ENCODE measurements at regions not wholly inside any gene's neighbourhood (a gene's known extent, or its start where the extent isn't known, plus 50 kb on each side); places are given as distances from the start of the nearest gene placed in this dataset.

- TF ChIP-seq FOXP2 (optimal IDR thresholded peaks at IDR 0.05; ENCODE audit: control extremely low read depth, extremely low read length, insufficient read depth) (no peak), POLR2AphosphoS5 (IDR thresholded peaks at IDR 0.05; ENCODE audit: borderline replicate concordance, low read depth, low read length) (no peak), EZH2 (IDR thresholded peaks at IDR 0.05) (no peak)
Measured at GRCh38 chr11:19603771-19604170, 108.9 kb upstream of the NAV2 start.

GRCh38 chr11:19602891-19603290 lies 109.7 kb upstream of the NAV2 start:
- no peak overlapping the region for H3K9ac ChIP-seq (ENCODE audit: insufficient read length)
- no peak for DNase-seq (ENCODE audit: low read depth, low spot score)

More at GRCh38 chr11:19603771-19604170, 108.9 kb upstream of the NAV2 start:
- no peak overlapping the region for H3K27ac ChIP-seq
- DNase-seq (ENCODE audit: low read depth, low spot score): no peak
- H3K36me3 ChIP-seq (ENCODE audit: insufficient read depth, low read length): no peaks in the 10 kb centered on the region
- H3K9me3 ChIP-seq (ENCODE audit: low read depth, low read length): no peaks in the 10 kb centered on the region
- no peak overlapping the region for H3K9ac ChIP-seq (ENCODE audit: insufficient read length)
- H3K4me3 ChIP-seq: no peak overlapping the region

GRCh38 chr11:19602406-19602805 lies 110.2 kb upstream of the NAV2 start:
- no peak for DNase-seq (ENCODE audit: low read depth, low spot score)
- Histone ChIP-seq H3K36me3 (ENCODE audit: insufficient read depth, low read length) (no peaks in the 10 kb centered on the region), H3K4me3 (no peak overlapping the region), H3K9me3 (ENCODE audit: low read depth, low read length) (no peaks in the 10 kb centered on the region), H3K9ac (ENCODE audit: insufficient read length) (no peak overlapping the region), H3K27ac (no peak overlapping the region)
- TF ChIP-seq POLR2AphosphoS5 (IDR thresholded peaks at IDR 0.05; ENCODE audit: borderline replicate concordance, low read depth, low read length) (no peak), FOXP2 (optimal IDR thresholded peaks at IDR 0.05; ENCODE audit: control extremely low read depth, extremely low read length, insufficient read depth) (no peak), EZH2 (IDR thresholded peaks at IDR 0.05) (no peak)

More at GRCh38 chr11:19602891-19603290, 109.7 kb upstream of the NAV2 start:
- TF ChIP-seq FOXP2 (optimal IDR thresholded peaks at IDR 0.05; ENCODE audit: control extremely low read depth, extremely low read length, insufficient read depth): no peak
- Histone ChIP-seq H3K4me3 (no peak overlapping the region), H3K27ac (no peak overlapping the region), H3K9me3 (ENCODE audit: low read depth, low read length) (no peaks in the 10 kb centered on the region), H3K36me3 (ENCODE audit: insufficient read depth, low read length) (no peaks in the 10 kb centered on the region)

- Histone ChIP-seq H3K9me3 (ENCODE audit: low read depth, low read length) (no peaks in the 10 kb centered on the region), H3K4me3 (no peak overlapping the region), H3K36me3 (ENCODE audit: insufficient read depth, low read length) (no peaks in the 10 kb centered on the region), H3K27ac (no peak overlapping the region), H3K9ac (ENCODE audit: insufficient read length) (no peak overlapping the region)
- TF ChIP-seq POLR2AphosphoS5 (IDR thresholded peaks at IDR 0.05; ENCODE audit: borderline replicate concordance, low read depth, low read length) (no peak), EZH2 (IDR thresholded peaks at IDR 0.05) (no peak), FOXP2 (optimal IDR thresholded peaks at IDR 0.05; ENCODE audit: control extremely low read depth, extremely low read length, insufficient read depth) (no peak)
- no peak for DNase-seq (ENCODE audit: low read depth, low spot score)
Measured at GRCh38 chr11:19601235-19601634, 111.4 kb upstream of the NAV2 start.

- Histone ChIP-seq H3K4me3 (no peak overlapping the region), H3K27ac (no peak overlapping the region), H3K9me3 (ENCODE audit: low read depth, low read length) (no peaks in the 10 kb centered on the region), H3K36me3 (ENCODE audit: insufficient read depth, low read length) (no peaks in the 10 kb centered on the region), H3K9ac (ENCODE audit: insufficient read length) (no peak overlapping the region)
- no peak for TF ChIP-seq FOXP2 (optimal IDR thresholded peaks at IDR 0.05; ENCODE audit: control extremely low read depth, extremely low read length, insufficient read depth)
- no peak for TF ChIP-seq POLR2AphosphoS5 (IDR thresholded peaks at IDR 0.05; ENCODE audit: borderline replicate concordance, low read depth, low read length)
- no peak for TF ChIP-seq EZH2 (IDR thresholded peaks at IDR 0.05)
- DNase-seq (ENCODE audit: low read depth, low spot score): no peak
Measured at GRCh38 chr11:19599681-19600080, 113.0 kb upstream of the NAV2 start.

- Histone ChIP-seq H3K9ac (ENCODE audit: insufficient read length) (no peak overlapping the region), H3K36me3 (ENCODE audit: insufficient read depth, low read length) (no peaks in the 10 kb centered on the region), H3K27ac (no peak overlapping the region), H3K4me3 (no peak overlapping the region), H3K9me3 (ENCODE audit: low read depth, low read length) (no peaks in the 10 kb centered on the region)
- no peak for DNase-seq (ENCODE audit: low read depth, low spot score)
- TF ChIP-seq FOXP2 (optimal IDR thresholded peaks at IDR 0.05; ENCODE audit: control extremely low read depth, extremely low read length, insufficient read depth) (no peak), POLR2AphosphoS5 (IDR thresholded peaks at IDR 0.05; ENCODE audit: borderline replicate concordance, low read depth, low read length) (no peak), EZH2 (IDR thresholded peaks at IDR 0.05) (no peak)
Measured at GRCh38 chr11:19598876-19599486, 113.7 kb upstream of the NAV2 start.

- H3K9me3 ChIP-seq (ENCODE audit: low read depth, low read length): no peaks in the 10 kb centered on the region
- no peak for TF ChIP-seq POLR2AphosphoS5 (IDR thresholded peaks at IDR 0.05; ENCODE audit: borderline replicate concordance, low read depth, low read length)
- TF ChIP-seq EZH2 (IDR thresholded peaks at IDR 0.05): no peak
- TF ChIP-seq FOXP2 (optimal IDR thresholded peaks at IDR 0.05; ENCODE audit: control extremely low read depth, extremely low read length, insufficient read depth): no peak
- H3K36me3 ChIP-seq (ENCODE audit: insufficient read depth, low read length): no peaks in the 10 kb centered on the region
- DNase-seq (ENCODE audit: low read depth, low spot score): no peak
- no peak overlapping the region for H3K9ac ChIP-seq (ENCODE audit: insufficient read length)
- H3K4me3 ChIP-seq: no peak overlapping the region
- no peak overlapping the region for H3K27ac ChIP-seq
Measured at GRCh38 chr11:19598456-19598855, 114.2 kb upstream of the NAV2 start.

GRCh38 chr11:19597876-19598275 lies 114.8 kb upstream of the NAV2 start:
- Histone ChIP-seq H3K9me3 (ENCODE audit: low read depth, low read length) (no peaks in the 10 kb centered on the region), H3K4me3 (no peak overlapping the region), H3K9ac (ENCODE audit: insufficient read length) (no peak overlapping the region), H3K36me3 (ENCODE audit: insufficient read depth, low read length) (no peaks in the 10 kb centered on the region), H3K27ac (no peak overlapping the region)
- TF ChIP-seq FOXP2 (optimal IDR thresholded peaks at IDR 0.05; ENCODE audit: control extremely low read depth, extremely low read length, insufficient read depth) (no peak), POLR2AphosphoS5 (IDR thresholded peaks at IDR 0.05; ENCODE audit: borderline replicate concordance, low read depth, low read length) (no peak), EZH2 (IDR thresholded peaks at IDR 0.05) (no peak)
- DNase-seq (ENCODE audit: low read depth, low spot score): no peak

GRCh38 chr11:19597206-19597605 lies 115.4 kb upstream of the NAV2 start:
- H3K36me3 ChIP-seq (ENCODE audit: insufficient read depth, low read length): no peaks in the 10 kb centered on the region
- no peak overlapping the region for H3K27ac ChIP-seq
- H3K9me3 ChIP-seq (ENCODE audit: low read depth, low read length): no peaks in the 10 kb centered on the region
- TF ChIP-seq FOXP2 (optimal IDR thresholded peaks at IDR 0.05; ENCODE audit: control extremely low read depth, extremely low read length, insufficient read depth) (no peak), EZH2 (IDR thresholded peaks at IDR 0.05) (no peak), POLR2AphosphoS5 (IDR thresholded peaks at IDR 0.05; ENCODE audit: borderline replicate concordance, low read depth, low read length) (no peak)
- no peak overlapping the region for H3K4me3 ChIP-seq
- DNase-seq (ENCODE audit: low read depth, low spot score): no peak
- H3K9ac ChIP-seq (ENCODE audit: insufficient read length): no peak overlapping the region
